ENCODE measurements at regions not wholly inside any gene's neighbourhood (a gene's known extent, or its start where the extent isn't known, plus 50 kb on each side); places are given as distances from the start of the nearest gene placed in this dataset.

- TF ChIP-seq ARID4B (CRISPR knock-in tag; IDR thresholded peaks at IDR 0.05; ENCODE audit: borderline replicate concordance), result no peak
- TF ChIP-seq ZNF219 (CRISPR knock-in tag; IDR thresholded peaks at IDR 0.05; ENCODE audit: borderline replicate concordance), result no peak
- TF ChIP-seq ZNF396 (CRISPR knock-in tag; IDR thresholded peaks at IDR 0.05; ENCODE audit: borderline replicate concordance), result no peak
- TF ChIP-seq GRHL2 (CRISPR knock-in tag; IDR thresholded peaks at IDR 0.05; ENCODE audit: insufficient replicate concordance, severe bottlenecking), result no peak
- TF ChIP-seq SMAD3 (CRISPR knock-in tag; IDR thresholded peaks at IDR 0.05; ENCODE audit: borderline replicate concordance), result no peak
- no peak for TF ChIP-seq MXD4 (CRISPR knock-in tag; IDR thresholded peaks at IDR 0.05; ENCODE audit: borderline replicate concordance)
- TF ChIP-seq ZNF423 (CRISPR knock-in tag; IDR thresholded peaks at IDR 0.05), result no peak
- TF ChIP-seq ZNF425 (CRISPR knock-in tag; conservative IDR thresholded peaks at IDR 0.05), result no peak
- no peak for TF ChIP-seq TEAD1 (CRISPR knock-in tag; IDR thresholded peaks at IDR 0.05)
- TF ChIP-seq MYBL2 (CRISPR knock-in tag; IDR thresholded peaks at IDR 0.05), result no peak
Measured at GRCh38 chr2:123656590-123656989, 368.5 kb upstream of the CNTNAP5 start (continued).

GRCh38 chr2:123659120-123659519 is 366.0 kb upstream of the CNTNAP5 start:
- peaks cover 46% of the 10 kb centered on the region for H3K36me3 Mint-ChIP-seq
- H3K27me3 Mint-ChIP-seq (ENCODE audit: low read depth), result no peaks in the 10 kb centered on the region; the same call in 1 of the 2 replicates
- ATAC-seq (peak; percentile 65), DNase-seq (ENCODE audit: low spot score) (no peak)
- CTCF ChIA-PET, result no interaction called here
- H3K9me3 Mint-ChIP-seq, result peaks cover 53% of the 10 kb centered on the region
- POLR2A ChIA-PET, result no interaction called here
- peaks cover 39% of the 10 kb centered on the region for H3K4me1 Mint-ChIP-seq
- no peak overlapping the region for H3K4me3 Mint-ChIP-seq
- H3K27ac Mint-ChIP-seq, result no peak overlapping the region
- no peak for TF ChIP-seq MAX (CRISPR knock-in tag; IDR thresholded peaks at IDR 0.05)
- no peak for TF ChIP-seq ELF4 (CRISPR knock-in tag; IDR thresholded peaks at IDR 0.05; ENCODE audit: low read depth)
- TF ChIP-seq NFE2L1 (CRISPR knock-in tag; IDR thresholded peaks at IDR 0.05), result no peak
- TF ChIP-seq SP1 (CRISPR knock-in tag; conservative IDR thresholded peaks at IDR 0.05), result no peak
- no peak for TF ChIP-seq SOX15 (CRISPR knock-in tag; IDR thresholded peaks at IDR 0.05)
- TF ChIP-seq ZNF671 (CRISPR knock-in tag; IDR thresholded peaks at IDR 0.05), result no peak
- TF ChIP-seq ATF3 (CRISPR knock-in tag; conservative IDR thresholded peaks at IDR 0.05), result no peak
- no peak for TF ChIP-seq ZNF425 (CRISPR knock-in tag; conservative IDR thresholded peaks at IDR 0.05)
- no peak for TF ChIP-seq HMGA2 (CRISPR knock-in tag; IDR thresholded peaks at IDR 0.05)
- TF ChIP-seq ETV6 (CRISPR knock-in tag; IDR thresholded peaks at IDR 0.05), result no peak
- TF ChIP-seq PREB (CRISPR knock-in tag; IDR thresholded peaks at IDR 0.05; ENCODE audit: borderline replicate concordance), result no peak
- no peak for TF ChIP-seq E2F4 (CRISPR knock-in tag; IDR thresholded peaks at IDR 0.05; ENCODE audit: borderline replicate concordance, low read depth)
- TF ChIP-seq MLX (CRISPR knock-in tag; IDR thresholded peaks at IDR 0.05), result no peak

Data from WTC11 (cell line).